ENCODE measurements at regions not wholly inside any gene's neighbourhood (a gene's known extent, or its start where the extent isn't known, plus 50 kb on each side); places are given as distances from the start of the nearest gene placed in this dataset.

GRCh38 chr6:117204903-117205302 is 60.5 kb upstream of the VGLL2 start:
- TF ChIP-seq SP1 (IDR thresholded peaks at IDR 0.05) (no peak), SUZ12 (IDR thresholded peaks at IDR 0.05) (no peak), FOXA1 (IDR thresholded peaks at IDR 0.05) (no peak), FOXK2 (IDR thresholded peaks at IDR 0.05) (no peak), ZNF384 (IDR thresholded peaks at IDR 0.05) (no peak), CTBP1 (IDR thresholded peaks at IDR 0.05; ENCODE audit: borderline replicate concordance) (no peak), HDGF (IDR thresholded peaks at IDR 0.05; ENCODE audit: borderline replicate concordance) (no peak), ARNT (IDR thresholded peaks at IDR 0.05) (no peak)

Data from HEK293T (cell line).